ENCODE measurements at regions not wholly inside any gene's neighbourhood (a gene's known extent, or its start where the extent isn't known, plus 50 kb on each side); places are given as distances from the start of the nearest gene placed in this dataset.
"Not testable (repeated sequence)": the region's sequence is repeated elsewhere in the genome, so short reads cannot be mapped to it uniquely, and the experiment has no call there.

DNA sequence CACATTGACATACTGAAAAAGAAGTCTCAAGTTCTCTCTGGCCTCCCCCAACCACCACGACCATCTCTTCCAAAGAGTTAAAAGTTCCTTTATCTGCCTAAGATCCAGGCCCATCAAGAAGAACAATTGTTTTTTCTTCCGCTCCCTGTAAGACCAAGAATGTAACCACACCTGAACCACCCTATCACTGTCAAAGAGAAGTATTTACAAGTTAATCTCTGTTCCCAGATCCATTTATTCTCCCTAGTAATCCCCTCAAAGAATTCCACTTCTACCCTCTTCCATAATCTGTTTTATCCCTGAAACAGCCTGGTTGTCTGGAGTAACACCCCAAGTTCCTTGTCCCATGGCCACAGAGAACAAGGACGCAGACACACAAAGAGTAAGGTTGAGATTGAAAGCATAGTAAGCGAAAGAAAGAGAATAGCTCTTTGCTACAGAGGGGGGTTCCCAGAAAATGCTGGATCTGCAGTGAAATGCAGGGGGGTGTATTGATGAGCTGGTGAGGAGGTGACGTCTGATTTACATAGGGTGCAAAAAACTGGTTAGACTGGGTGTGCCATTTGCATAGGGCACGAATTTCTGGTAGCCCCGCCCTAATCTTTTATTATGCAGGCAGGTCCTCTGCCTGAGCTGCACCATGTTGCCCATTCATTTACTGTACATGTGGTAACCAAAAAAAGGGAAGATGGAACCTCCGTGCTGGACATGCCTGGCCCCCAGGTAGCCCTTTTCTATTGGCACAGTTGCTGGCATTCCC lies 122.0 kb downstream of the SKIDA1 start:
- DNase-seq = no peak

DNA sequence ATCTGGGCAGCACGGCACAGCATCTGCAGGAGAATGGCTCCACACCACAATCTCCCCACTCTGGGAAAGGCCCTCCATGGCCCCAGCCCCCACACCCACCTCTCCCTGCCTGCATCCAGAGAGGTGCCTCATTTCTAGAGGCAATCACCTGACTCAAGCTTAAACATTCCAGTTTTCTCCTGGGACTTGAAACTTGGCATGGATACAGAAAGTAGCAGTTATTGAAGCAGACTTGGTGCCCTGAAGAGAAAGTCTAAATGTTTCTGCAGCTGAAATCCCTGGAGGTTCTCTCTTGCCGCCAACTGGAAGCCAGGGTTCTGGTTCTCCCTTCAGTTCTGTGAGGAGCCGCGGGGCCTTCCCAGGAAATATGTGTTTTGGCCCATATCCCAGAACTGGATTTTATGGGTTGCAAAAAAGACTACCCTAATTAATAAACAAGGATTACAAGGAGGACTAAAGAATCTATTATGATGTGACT lies 122.8 kb downstream of the SKIDA1 start:
- DNase-seq = no peak

DNA sequence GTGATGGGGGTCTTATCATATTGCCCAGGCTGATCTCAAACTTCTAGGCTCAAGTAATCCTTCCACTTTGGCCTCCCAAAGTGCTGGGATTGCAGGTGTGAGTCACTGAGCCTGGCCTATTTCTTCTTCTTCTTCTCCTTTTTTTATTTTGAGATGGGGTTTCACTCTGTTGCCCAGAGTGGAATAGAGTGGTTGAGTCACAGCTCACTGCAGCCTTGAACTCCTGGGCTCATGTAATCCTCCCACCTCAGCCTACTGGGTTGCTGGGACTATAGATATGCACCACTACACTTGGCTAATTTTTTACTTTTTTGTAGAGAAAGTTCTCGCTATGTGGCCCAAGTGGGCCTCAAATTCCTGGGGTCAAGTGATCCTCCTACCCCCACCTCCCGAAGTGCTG lies 124.3 kb downstream of the SKIDA1 start:
- DNase-seq = no peak

- DNase-seq = no peak
Measured at GRCh38 chr10:21399392-21400035, 126.0 kb downstream of the SKIDA1 start.

DNA sequence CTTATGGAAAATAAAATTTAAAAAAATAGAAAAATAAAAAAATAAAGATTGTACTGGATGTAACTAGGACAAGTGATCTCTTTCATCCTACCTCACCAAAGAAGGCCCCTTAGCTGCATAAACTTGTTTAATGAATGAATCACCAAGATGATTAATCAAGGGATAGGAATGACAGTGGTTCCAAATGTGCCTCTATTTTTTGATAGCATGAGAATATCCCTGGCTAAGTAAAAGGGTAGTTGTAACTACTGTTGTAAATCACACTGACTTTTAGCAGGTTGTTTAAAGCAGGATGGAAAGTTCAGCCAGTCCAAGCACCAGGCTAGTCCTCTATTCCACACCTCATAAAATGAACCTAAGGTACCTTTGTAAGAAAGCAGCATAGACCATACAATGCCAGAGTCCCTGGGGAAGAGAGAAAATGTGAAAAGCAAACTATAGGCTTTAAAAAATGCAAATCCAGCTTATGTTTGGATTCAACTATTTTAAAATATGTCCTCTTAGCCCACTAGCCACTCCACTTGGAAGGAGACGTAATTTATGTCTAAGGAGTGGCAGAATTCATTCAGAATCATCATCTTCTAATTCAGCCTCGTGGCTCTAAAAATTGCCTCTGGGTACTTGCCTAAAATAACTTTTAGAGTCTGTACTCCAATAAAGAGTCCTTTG lies 126.8 kb downstream of the SKIDA1 start:
- DNase-seq = no peak

GRCh38 chr10:21396889-21397288 lies 128.6 kb downstream of the SKIDA1 start:
- DNase-seq = no peak

DNA sequence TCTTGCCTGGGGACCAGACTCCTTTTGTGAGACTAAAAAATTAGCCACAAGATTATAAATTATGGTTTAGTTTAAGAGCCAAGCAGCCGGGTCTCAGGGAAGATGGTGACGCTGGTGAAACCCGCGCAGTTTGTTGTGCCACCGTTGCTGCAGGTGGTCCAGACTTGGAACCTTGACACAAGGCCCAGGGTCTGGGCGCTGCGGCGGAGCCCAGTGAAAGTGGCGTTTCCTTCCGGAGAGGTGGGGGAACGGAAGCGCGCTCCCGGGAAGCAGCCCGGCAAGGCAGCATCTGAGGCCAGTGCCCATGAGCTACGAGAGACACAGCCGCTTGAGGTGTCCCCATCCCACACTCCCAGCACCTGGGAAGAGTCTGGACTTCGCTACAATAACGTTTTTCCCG lies 131.6 kb downstream of the SKIDA1 start:
- no peak for DNase-seq

DNA sequence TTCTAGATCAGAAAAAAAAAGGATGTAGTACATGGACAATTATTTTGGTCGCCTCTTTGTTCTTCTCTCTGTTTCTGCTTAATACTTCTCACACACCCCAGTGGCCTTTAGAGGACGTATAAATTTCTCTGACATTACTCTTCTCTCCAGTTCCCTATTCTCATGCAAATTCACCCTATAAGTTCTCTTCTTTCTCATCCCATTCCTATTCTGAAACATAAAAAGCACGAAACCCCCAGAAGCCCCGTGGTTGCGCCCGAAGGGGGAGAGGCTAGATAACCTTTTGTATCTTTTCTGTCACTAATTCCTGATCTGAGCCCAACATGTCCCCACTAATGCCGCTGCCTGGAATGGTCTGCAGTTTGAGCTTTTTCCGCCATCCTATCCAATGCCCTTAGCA lies 136.9 kb downstream of the SKIDA1 start:
- DNase-seq = no peak

DNA sequence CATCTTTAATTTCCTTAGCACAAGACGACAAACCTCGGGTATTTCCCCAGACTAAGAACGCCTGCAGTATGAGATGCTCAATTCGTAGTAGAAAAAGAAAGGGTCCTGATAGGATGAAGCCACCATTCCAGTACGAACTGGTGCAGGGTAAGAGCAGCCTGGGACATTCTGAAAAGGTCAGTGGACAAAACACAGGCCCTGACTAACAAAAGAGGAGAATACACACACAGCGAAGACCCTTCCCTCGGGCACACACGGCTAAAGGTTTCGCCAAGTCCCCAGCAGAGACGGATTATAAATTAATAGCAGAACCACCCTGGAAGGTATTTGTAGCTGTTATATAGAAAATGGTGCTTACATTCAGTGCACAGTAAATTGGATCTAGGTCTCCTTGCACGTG lies 137.6 kb downstream of the SKIDA1 start:
- DNase-seq = no peak

- no peak for DNase-seq
Measured at GRCh38 chr10:21385996-21386585, 139.4 kb downstream of the SKIDA1 start.

GRCh38 chr10:21385536-21385935 lies 139.9 kb downstream of the SKIDA1 start:
- no peak for DNase-seq

- DNase-seq = no peak
Measured at GRCh38 chr10:21379143-21379542, 146.3 kb downstream of the SKIDA1 start.

DNA sequence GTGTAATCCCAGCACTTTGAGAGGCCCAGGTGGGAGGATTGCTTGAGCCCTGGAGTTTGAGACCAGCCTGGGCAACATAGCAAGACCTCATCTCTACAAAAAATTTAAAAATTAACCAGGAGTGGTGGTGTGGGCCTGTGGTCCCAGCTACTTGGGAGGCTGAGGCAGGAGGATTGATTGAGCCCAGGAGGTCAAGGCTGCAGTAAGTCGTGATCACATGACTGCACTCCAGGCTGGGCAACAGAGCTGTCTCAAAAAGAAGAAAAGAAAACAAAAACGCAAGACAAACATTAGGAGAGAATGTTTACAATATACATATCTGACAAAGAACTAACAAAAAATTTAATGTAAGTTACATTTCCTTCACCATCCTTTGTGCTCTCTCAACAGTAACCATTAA lies 150.2 kb downstream of the SKIDA1 start:
- not testable (repeated sequence) for DNase-seq

DNA sequence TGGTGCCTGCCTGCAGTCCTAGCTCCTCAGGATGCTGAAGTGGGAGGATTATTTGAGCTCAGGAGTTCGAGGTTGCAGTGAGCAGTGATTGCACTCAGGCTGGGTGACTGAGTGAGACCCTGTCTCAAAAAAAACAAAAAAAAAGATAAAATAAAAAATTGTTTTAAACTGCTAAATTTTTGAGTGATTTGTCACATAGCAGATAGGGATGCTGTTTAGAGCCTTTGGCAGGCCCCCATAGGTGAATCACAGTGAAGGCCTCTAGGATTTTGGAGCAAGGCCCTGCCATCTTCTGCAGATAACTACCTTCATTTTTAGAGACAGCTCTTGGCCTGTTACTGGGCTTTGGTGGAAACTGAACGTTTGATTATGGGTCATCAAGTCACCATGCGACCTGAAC lies 151.6 kb downstream of the SKIDA1 start:
- DNase-seq = not testable (repeated sequence)

DNA sequence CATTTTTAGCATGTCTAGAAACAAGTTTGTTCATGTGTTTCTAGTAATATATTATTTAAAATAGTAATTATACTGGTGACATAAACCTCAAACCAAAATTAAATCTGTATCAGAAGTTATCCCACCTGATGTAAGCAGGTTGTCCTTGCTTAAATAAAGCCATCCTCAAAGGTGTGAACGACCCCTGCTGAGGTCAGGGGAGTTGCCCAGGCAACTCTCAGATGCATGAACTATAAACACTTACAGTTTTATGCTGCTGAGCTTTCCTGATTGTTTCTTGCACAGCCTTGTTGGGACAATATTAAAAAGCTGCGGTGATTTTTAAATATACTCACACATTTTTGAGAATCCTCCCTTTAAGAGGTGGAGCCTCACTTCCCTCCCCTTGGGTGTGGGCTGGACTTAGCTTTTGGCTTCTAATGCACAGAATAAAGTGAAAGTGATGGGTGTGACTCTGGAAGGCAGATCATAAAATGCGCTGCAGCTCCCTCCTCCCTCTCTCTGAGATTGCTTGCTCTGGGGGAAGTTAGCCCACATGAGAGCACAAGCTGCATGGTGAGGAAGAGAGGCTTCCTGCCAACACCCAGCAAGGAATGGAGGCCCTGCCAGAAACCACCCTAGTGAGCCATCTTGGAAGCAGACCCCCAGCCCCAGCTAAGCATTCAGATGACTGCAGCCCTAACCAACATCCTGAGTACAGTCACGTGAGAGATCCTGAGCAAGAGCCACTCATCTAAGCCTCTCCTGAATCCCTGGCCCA lies 152.7 kb downstream of the SKIDA1 start:
- DNase-seq = no peak

GRCh38 chr10:21369697-21370096 lies 155.8 kb downstream of the SKIDA1 start:
- no peak for DNase-seq

DNA sequence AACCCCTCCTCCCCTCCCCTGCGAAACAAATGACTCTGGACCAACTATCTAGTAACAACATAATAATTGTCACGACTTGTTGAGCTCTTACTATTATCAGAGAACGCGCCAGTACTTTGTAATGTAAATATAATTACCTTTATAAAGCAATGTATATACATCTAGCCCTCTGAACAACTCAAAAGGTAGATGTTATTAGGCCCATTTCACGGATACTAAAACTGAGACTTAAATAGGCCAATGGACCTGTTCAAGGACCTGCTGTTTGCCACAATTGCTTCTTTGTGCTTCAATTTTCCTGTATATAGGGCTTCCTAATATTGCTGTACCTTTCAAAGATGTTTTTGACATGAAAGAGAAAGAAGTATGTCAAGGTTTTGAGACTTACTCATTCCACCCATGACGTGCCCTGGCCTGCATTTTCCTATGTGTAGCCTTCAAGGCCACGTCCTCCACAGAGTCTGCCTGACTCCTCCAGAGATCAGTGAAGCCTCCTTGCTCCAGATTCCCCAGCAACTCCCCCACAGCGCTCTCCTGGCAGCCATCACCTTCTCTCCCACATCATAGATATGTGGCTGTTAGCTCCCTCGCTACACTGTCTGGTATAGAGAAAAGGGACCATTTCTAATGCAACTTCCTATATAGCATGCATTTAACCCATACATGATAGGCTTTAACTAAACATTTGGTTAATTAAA lies 156.6 kb downstream of the SKIDA1 start:
- no peak for DNase-seq

GRCh38 chr10:21368022-21368582 lies 157.4 kb downstream of the SKIDA1 start:
- no peak for DNase-seq

- DNase-seq = not testable (repeated sequence)
Measured at GRCh38 chr10:21366108-21366507, 159.4 kb downstream of the SKIDA1 start.

DNA sequence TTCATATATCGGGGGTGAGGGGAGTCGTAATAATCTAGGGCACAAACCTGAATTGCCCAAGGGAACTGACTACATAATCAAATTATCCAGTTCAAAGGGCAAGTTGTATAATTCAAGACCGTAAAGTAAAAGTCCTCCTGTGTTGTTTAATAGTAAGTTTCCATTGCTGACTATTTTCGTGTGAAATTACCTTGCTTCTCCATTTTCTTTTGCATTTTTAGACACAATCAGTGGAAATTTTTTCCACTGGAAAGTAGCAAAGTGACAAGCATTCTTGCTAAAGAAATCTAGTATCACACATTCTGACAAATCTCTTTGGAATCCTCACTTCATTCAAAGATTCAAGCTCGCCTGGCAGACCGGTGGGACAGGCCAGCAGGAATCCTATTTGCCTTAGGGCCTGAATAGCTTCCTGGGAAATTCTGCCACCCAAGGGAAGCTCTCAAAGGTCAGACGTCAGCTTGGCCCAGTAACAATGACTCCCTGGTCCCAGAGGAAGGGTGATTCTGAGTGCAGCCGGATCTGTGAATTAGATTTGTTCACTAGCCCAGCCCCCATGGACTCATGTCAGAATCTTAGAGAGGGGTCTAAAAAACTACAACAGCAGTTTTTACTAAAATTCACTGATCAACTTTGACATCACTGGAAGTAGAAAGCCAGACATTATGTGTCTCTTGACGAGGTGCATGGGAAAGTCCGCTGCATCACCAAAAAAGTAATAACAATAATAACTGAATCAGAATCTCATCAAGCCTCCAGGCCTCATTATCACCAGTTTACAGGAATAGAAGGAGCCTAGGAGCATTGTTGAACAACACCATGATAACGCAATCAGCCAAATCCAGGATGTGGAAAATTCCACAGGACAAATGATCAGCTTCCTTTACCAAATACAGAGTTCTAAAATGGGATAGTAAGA lies 161.0 kb downstream of the SKIDA1 start:
- no peak for DNase-seq

- DNase-seq = no peak
Measured at GRCh38 chr10:21363731-21364104, 161.8 kb downstream of the SKIDA1 start.
